OCI-LY7 (cell line): ENCODE measurements at regions not wholly inside any gene's neighbourhood (a gene's known extent, or its start where the extent isn't known, plus 50 kb on each side); places are given as distances from the start of the nearest gene placed in this dataset.

Experiments used
- BruUV-seq: library from RNA; stranded (reverse); fragments of 400-500 nt; replicated peaks from 2 replicates; lab custom pipeline; 2021; lab: Mats Ljungman, UMichigan
- CTCF ChIA-PET: fragments of 300-600 bp; sonication (Branson Sonifier 250); formaldehyde crosslinking; loops from one replicate; lab custom pipeline; 2022; ENCODE audit warnings: antibody characterized with exemption; ENCODE audit not compliant: unreplicated experiment; lab: Charles Lee
- POLR2A ChIA-PET: fragments of 300-600 bp; sonication (Branson Sonifier 250); formaldehyde crosslinking; loops from one replicate; lab custom pipeline; 2022; ENCODE audit warnings: antibody characterized with exemption; lab: Charles Lee
- DNase-seq: peaks from one replicate; pipeline ENCODE4 v3.0.0-alpha.2; 2015; ENCODE audit warnings: low spot score
- H2AFZ ChIP-seq: fragments of 200-600 bp; sonication (generic), shearing (Covaris generic); 2 replicates; pipeline ENCODE4 v1.6.1; 2014; ENCODE audit warnings: mild to moderate bottlenecking, antibody characterized with exemption, low read length, moderate library complexity
- H3K27ac ChIP-seq: fragments of 200-600 bp; sonication (generic); 2 replicates; pipeline ENCODE4 v1.5.1; 2014; ENCODE audit warnings: mixed run types, low read depth, mild to moderate bottlenecking, moderate library complexity, low read length, inconsistent platforms; ENCODE audit not compliant: poor library complexity, severe bottlenecking
- H3K36me3 ChIP-seq: fragments of 200-600 bp; sonication (generic); 2 replicates; pipeline ENCODE4 v1.6.1; 2014; ENCODE audit warnings: mild to moderate bottlenecking, antibody characterized with exemption, low read length, moderate library complexity, mixed read lengths; ENCODE audit not compliant: insufficient read depth
- H3K4me1 ChIP-seq: fragments of 200-600 bp; sonication (generic); 2 replicates; pipeline ENCODE4 v1.5.1; 2014; ENCODE audit warnings: mild to moderate bottlenecking, low read length; ENCODE audit not compliant: insufficient read depth, poor library complexity, severe bottlenecking
- H3K4me2 ChIP-seq: fragments of 200-600 bp; sonication (generic); 2 replicates; pipeline ENCODE4 v1.6.1; 2014; ENCODE audit warnings: mild to moderate bottlenecking, low read length
- H3K4me3 ChIP-seq: fragments of 200-600 bp; sonication (generic); 2 replicates; pipeline ENCODE4 v1.5.1; 2014; ENCODE audit warnings: mild to moderate bottlenecking, low read depth, low read length; ENCODE audit not compliant: poor library complexity, severe bottlenecking
- H3K79me2 ChIP-seq: fragments of 200-600 bp; sonication (generic); 2 replicates; pipeline ENCODE4 v1.6.1; 2016; ENCODE audit warnings: low read depth, mild to moderate bottlenecking, low read length, moderate library complexity, mixed read lengths; ENCODE audit not compliant: insufficient read depth
- H3K9me2 ChIP-seq: fragments of 200-600 bp; sonication (generic); 2 replicates; pipeline ENCODE4 v1.6.1; 2016; ENCODE audit warnings: mild to moderate bottlenecking, low read length, mixed read lengths; ENCODE audit not compliant: insufficient read depth
- H3K9me3 ChIP-seq: fragments of 200-600 bp; sonication (generic); 2 replicates; pipeline ENCODE4 v1.6.1; 2014; ENCODE audit warnings: mild to moderate bottlenecking, mixed run types, low read length, mixed read lengths
- H4K20me1 ChIP-seq: fragments of 200-600 bp; sonication (generic); 2 replicates; pipeline ENCODE4 v1.6.1; 2014; ENCODE audit warnings: mild to moderate bottlenecking, antibody characterized with exemption, low read length, moderate library complexity, mixed read lengths; ENCODE audit not compliant: insufficient read depth
- CTCF ChIP-seq: fragments of 200-600 bp; sonication (generic); conservative IDR thresholded peaks from 2 replicates; pipeline ENCODE4 v1.5.1; 2014; ENCODE audit warnings: mild to moderate bottlenecking, antibody characterized with exemption, low read length, moderate library complexity, mixed read lengths
- EZH2phosphoT487 ChIP-seq: fragments of 200-600 bp; sonication (generic); IDR thresholded peaks from 2 replicates; pipeline ENCODE4 v1.6.1; 2018; ENCODE audit warnings: low read depth, borderline replicate concordance, mild to moderate bottlenecking, mixed run types, antibody characterized with exemption, low read length, moderate library complexity, mixed read lengths
- intact Hi-C: fragments of 100-400 bp; cut with micrococcal nuclease; formaldehyde crosslinking; loops from one replicate; pipeline ENCODE4 v1.10.0; 2022; ENCODE audit not compliant: unreplicated experiment

DNA sequence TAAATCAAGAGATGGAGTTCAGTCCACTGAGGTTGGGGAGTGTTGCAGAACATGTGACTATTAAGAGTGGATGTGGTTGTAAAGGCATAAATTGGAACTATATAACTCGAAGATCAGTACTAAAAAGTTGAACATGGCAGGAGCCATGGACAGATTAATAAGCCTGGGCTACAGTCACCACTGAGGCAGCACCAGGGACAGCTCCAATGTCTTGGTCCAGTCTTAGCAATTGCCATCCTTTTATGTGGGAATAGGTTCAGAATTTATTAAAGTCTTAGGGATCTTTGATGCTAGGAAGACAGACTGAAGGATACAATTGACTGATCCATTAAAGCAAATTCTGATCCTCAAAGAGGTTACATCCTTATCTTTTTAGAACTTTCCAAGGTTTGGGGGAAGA is 156.6 kb downstream of the ADRA2A start:
- BruUV-seq = no TSS peak
- Histone ChIP-seq H3K36me3 (no peaks in the 10 kb centered on the region), H2AFZ (no peak overlapping the region), H3K9me3 (no peaks in the 10 kb centered on the region), H3K4me2 (no peak overlapping the region), H3K27ac (no peak overlapping the region), H3K9me2 (no peaks in the 10 kb centered on the region), H4K20me1 (no peaks in the 10 kb centered on the region), H3K79me2 (no peaks in the 10 kb centered on the region), H3K4me3 (no peak overlapping the region), H3K4me1 (no peaks in the 10 kb centered on the region)
- intact Hi-C loops = no loop called here
- no peak for DNase-seq
- no peak for TF ChIP-seq EZH2phosphoT487
- ChIA-PET CTCF (no interaction called here), POLR2A (no interaction called here)

- H4K20me1 ChIP-seq = no peaks in the 10 kb centered on the region
- no peak overlapping the region for H2AFZ ChIP-seq
- no peaks in the 10 kb centered on the region for H3K4me1 ChIP-seq
- H3K4me2 ChIP-seq = no peak overlapping the region
- intact Hi-C loops = no loop called here
- no peaks in the 10 kb centered on the region for H3K9me3 ChIP-seq
- no TSS peak for BruUV-seq
- POLR2A ChIA-PET = no interaction called here
- no peaks in the 10 kb centered on the region for H3K79me2 ChIP-seq
- CTCF ChIA-PET = no interaction called here
- no peak for DNase-seq
- H3K27ac ChIP-seq = no peak overlapping the region
- TF ChIP-seq CTCF (no peak), EZH2phosphoT487 (no peak)
- H3K36me3 ChIP-seq = no peaks in the 10 kb centered on the region
- H3K4me3 ChIP-seq = no peak overlapping the region
- no peaks in the 10 kb centered on the region for H3K9me2 ChIP-seq
These were observed 157.5 kb downstream of the ADRA2A start for GRCh38 chr10:111234234-111234913.

GRCh38 chr10:111234914-111235302 is 158.1 kb downstream of the ADRA2A start:
- no peak for TF ChIP-seq CTCF
- no TSS peak for BruUV-seq
- Histone ChIP-seq H3K36me3 (no peaks in the 10 kb centered on the region), H3K4me2 (no peak overlapping the region), H3K4me1 (no peaks in the 10 kb centered on the region), H4K20me1 (no peaks in the 10 kb centered on the region), H3K9me3 (no peaks in the 10 kb centered on the region), H3K4me3 (no peak overlapping the region), H3K79me2 (no peaks in the 10 kb centered on the region), H3K27ac (no peak overlapping the region), H2AFZ (no peak overlapping the region), H3K9me2 (no peaks in the 10 kb centered on the region)
- intact Hi-C loops = no loop called here
- no peak for DNase-seq
- ChIA-PET POLR2A (no interaction called here), CTCF (no interaction called here)
